A549 (cell line): ENCODE measurements at regions not wholly inside any gene's neighbourhood (a gene's known extent, or its start where the extent isn't known, plus 50 kb on each side); places are given as distances from the start of the nearest gene placed in this dataset.
"Not testable (repeated sequence)": the region's sequence is repeated elsewhere in the genome, so short reads cannot be mapped to it uniquely, and the experiment has no call there.

ENCODE experiments used
- ATAC-seq, 2 experiments: fragments of 200-7000 bp in 1 of 2; fragments of >200 bp in 1 of 2; cut with Nextera tagmentation in 1 of 2; cut with Tn5 transposase in 1 of 2; 3 replicates each; pipeline versions ENCODE4 v1.8.0 to v1.9.1; 2018 to 2020; ENCODE audit warnings: mild to moderate bottlenecking in 1 of 2, moderate library complexity in 1 of 2
- CTCF ChIA-PET: fragments of 300-600 bp; sonication (Branson Sonifier 250); formaldehyde crosslinking; extraction: SDS; loops from one replicate; lab custom pipeline; 2021; ENCODE audit warnings: antibody characterized with exemption, inconsistent platforms; lab: Yijun Ruan, JAX
- POLR2A ChIA-PET: fragments of 350-600 bp; formaldehyde crosslinking; extraction: SDS; loops from one replicate; lab custom pipeline; 2021; ENCODE audit warnings: antibody characterized with exemption, inconsistent platforms; lab: Yijun Ruan, JAX
- DNase-seq, 2 experiments: peaks; one replicate each; pipeline versions ENCODE4 v3.0.0 to v3.0.0-alpha.2; 2011 to 2016; ENCODE audit warnings: low read depth in 1 of 2, low spot score in 1 of 2
- FAIRE-seq: peaks from 2 replicates; lab custom pipeline; 2011; peaks lifted over from hg19 to GRCh38; lab: Jason Lieb, UNC
- H3K27ac ChIP-seq, 2 experiments: fragments of >200 bp; sonication (Bioruptor Twin); formaldehyde crosslinking; 3 replicates each; pipeline ENCODE4 v1.5.1; 2016 to 2017
- H3K4me1 ChIP-seq: fragments of >200 bp; sonication (Bioruptor Twin); formaldehyde crosslinking; 3 replicates; pipeline ENCODE4 v1.6.1; 2016
- H3K4me2 ChIP-seq: fragments of >200 bp; sonication (Bioruptor Twin); formaldehyde crosslinking; 3 replicates; pipeline ENCODE4 v1.6.1; 2016
- H3K4me3 ChIP-seq: fragments of >200 bp; sonication (Bioruptor Twin); formaldehyde crosslinking; 3 replicates; pipeline ENCODE4 v1.5.1; 2016
- H3K9me3 ChIP-seq: fragments of >200 bp; sonication (Bioruptor Twin); formaldehyde crosslinking; 3 replicates; pipeline ENCODE4 v1.6.1; 2016
- CTCF ChIP-seq: fragments of >200 bp; sonication (Bioruptor Twin); formaldehyde crosslinking; IDR thresholded peaks from 3 replicates; pipeline ENCODE4 v1.5.1; 2016
- E2F6 ChIP-seq: IDR thresholded peaks from 2 replicates; pipeline ENCODE4 v1.6.1; 2012; ENCODE audit warnings: low read depth, borderline replicate concordance
- EHMT2 ChIP-seq: fragments of 200-600 bp; sonication (generic); IDR thresholded peaks from 2 replicates; pipeline ENCODE4 v1.6.1; 2016; ENCODE audit warnings: antibody characterized with exemption, low read depth, mild to moderate bottlenecking, moderate library complexity
- HOXB13 ChIP-seq: fragments of 250-450 bp; sonication (Bioruptor Pico); IDR thresholded peaks from 2 replicates; pipeline ENCODE4 v1.5.0; 2020; ENCODE audit warnings: low read depth, mild to moderate bottlenecking, moderate library complexity
- JUNB ChIP-seq: fragments of >200 bp; sonication (Bioruptor Twin); formaldehyde crosslinking; IDR thresholded peaks from 2 replicates; pipeline ENCODE4 v1.6.1; 2016
- KDM5A ChIP-seq: fragments of 200-600 bp; sonication (generic); IDR thresholded peaks from 2 replicates; pipeline ENCODE4 v1.6.1; 2016; ENCODE audit warnings: antibody characterized with exemption, mild to moderate bottlenecking
- NR3C1 ChIP-seq: fragments of >200 bp; sonication (Bioruptor Twin); formaldehyde crosslinking; IDR thresholded peaks from 3 replicates; pipeline ENCODE4 v1.6.1; 2017
- PBX3 ChIP-seq: IDR thresholded peaks from 2 replicates; pipeline ENCODE4 v1.6.1; 2012
- RAD21 ChIP-seq, 2 experiments: fragments of >200 bp in 1 of 2; sonication (Bioruptor Twin) in 1 of 2; formaldehyde crosslinking in 1 of 2; IDR thresholded peaks in 1 of 2; conservative IDR thresholded peaks in 1 of 2; 2 replicates in 1 of 2; 3 replicates in 1 of 2; pipeline ENCODE4 v1.6.1; 2012 to 2018; ENCODE audit warnings: inconsistent platforms in 1 of 2
- RCOR1 ChIP-seq: fragments of 150-350 bp; IDR thresholded peaks from 2 replicates; pipeline ENCODE4 v1.6.1; 2014; ENCODE audit warnings: antibody characterized with exemption, low read length, low read depth
- REST ChIP-seq: fragments of 200-600 bp; sonication (generic); IDR thresholded peaks from 2 replicates; pipeline ENCODE4 v1.6.1; 2016; ENCODE audit warnings: antibody characterized with exemption, mild to moderate bottlenecking, moderate library complexity
- RFX5 ChIP-seq: fragments of 450-650 bp; IDR thresholded peaks from 2 replicates; pipeline ENCODE4 v1.7.1; 2014; ENCODE audit warnings: antibody characterized with exemption, mild to moderate bottlenecking, moderate library complexity
- SMC3 ChIP-seq: fragments of >200 bp; sonication (Bioruptor Twin); formaldehyde crosslinking; IDR thresholded peaks from 3 replicates; pipeline ENCODE4 v1.6.1; 2018; ENCODE audit warnings: inconsistent platforms
- ZSCAN20 ChIP-seq: fragments of 250-450 bp; sonication (Bioruptor Pico); IDR thresholded peaks from 2 replicates; pipeline ENCODE4 v1.8.0; 2022; ENCODE audit warnings: mild to moderate bottlenecking, moderate library complexity
- WGBS: methylation state at CpG from one replicate; pipeline ENCODE4 v1.1.6; 2017; ENCODE audit errors: missing lambda C conversion rate; 5-methylcytosine and 5-hydroxymethylcytosine counted together

DNA sequence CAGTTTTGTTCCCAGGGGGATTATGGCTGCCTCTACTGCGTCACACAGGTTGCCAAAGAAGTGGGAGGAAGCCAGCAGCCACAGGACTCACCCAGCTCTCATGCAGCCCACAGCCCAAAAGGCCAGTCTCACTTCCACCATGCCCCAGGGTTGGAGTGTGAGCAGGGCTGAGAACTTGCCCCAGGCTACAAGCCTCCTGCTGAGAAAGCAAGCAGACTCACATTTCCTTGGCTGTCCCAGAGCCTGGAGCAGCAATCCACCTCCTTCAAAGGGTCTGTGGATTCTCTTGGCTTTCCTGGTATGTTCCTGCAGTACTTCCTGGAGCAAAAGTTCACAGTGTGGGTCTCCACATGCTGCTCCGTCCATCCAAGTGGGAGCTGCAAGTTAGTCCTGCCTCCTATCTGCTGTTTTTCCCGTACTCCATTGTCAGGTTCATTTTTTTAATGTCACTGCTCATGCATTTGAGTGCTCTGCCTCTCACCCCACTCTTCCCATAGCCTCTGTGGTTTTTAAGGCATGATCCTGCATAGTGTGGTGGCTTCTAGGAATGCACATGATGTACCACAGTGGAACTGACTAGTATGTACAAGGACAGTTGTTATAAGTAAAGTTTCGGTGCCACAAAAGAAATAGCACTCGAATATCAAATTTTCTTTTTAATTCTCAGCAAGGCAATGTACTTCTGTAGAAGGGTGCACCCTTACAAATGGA, 56.2 kb upstream of the ARHGEF7 start:
- Histone ChIP-seq H3K4me3 (no peak overlapping the region), H3K27ac (no peak overlapping the region), H3K4me1 (no peaks in the 10 kb centered on the region), H3K9me3 (no peaks in the 10 kb centered on the region), H3K4me2 (no peak overlapping the region)
- TF ChIP-seq JUNB (no peak), EHMT2 (no peak), E2F6 (no peak), CTCF (no peak), RCOR1 (no peak), RFX5 (no peak), SMC3 (no peak), PBX3 (no peak), NR3C1 (no peak), REST (no peak), RAD21 (conservative IDR thresholded peaks at IDR 0.05 in 1 of 2, IDR thresholded peaks at IDR 0.05 in 1 of 2) (no peak), ZSCAN20 (no peak), HOXB13 (no peak), KDM5A (no peak)
- ATAC-seq (no peak), DNase-seq (peak in 1 of 2 experiments; percentile 6), FAIRE-seq (no peak)
- 9% methylated on average over 4 of the region's 5 CpGs for WGBS
- ChIA-PET CTCF (interaction anchor here (3.4 kb wide), 1 partner anchor 8 kb away, joined by 12 read pairs; no protein-coding TSS in a partner anchor), POLR2A (interaction anchor here (0.6 kb wide), 1 partner anchor 144 kb away, joined by 3 read pairs; the partner anchor contains the start of gene ANKRD10)

DNA sequence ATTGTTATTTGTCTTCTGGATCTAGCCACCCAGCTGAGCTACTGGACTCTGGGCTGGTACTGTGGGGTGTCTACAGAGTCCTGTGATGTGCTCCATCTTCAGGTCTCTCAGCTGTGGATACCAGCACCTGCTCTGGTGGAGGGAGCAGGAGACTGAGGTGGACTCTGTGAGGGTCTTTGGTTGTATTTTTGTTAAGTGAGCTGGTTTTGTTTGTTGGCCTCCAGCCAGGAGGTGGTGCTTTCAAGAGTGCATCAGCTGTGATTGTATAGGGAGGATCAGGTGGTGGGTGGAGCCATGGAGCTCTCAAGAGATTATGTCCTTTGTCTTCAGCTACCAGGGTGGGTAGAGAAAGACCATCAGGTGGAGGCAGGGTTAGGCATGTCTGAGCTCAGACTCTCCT, 56.8 kb upstream of the ARHGEF7 start:
- CTCF ChIA-PET, result interaction anchor here (1.4 to 3.4 kb wide), 2 partner anchors 9 to 20 kb away, joined by 3 to 12 read pairs; no protein-coding TSS in a partner anchor

DNA sequence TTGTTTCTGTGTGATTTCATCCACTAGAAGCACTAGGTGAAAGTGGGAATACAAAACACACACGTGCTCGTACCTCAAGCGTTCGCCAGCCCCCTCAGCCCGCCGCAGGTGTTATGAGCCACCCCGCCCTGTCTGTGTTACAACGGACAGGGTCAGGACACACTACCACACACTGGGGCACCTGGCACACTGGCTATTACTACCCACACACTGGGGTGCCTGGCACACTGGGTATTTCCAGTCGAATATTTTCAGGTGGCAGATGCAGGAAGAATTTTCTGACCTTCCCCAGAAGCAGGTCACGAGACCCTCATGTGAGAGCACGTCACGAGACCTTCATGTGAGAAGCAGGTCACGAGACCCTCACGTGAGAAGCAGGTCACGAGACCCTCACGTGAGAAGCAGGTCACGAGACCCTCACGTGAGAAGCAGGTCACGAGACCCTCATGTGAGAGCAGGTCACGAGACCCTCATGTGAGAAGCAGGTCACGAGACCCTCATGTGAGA, 63.3 kb upstream of the ARHGEF7 start:
- H3K4me1 ChIP-seq, H3K9me3 ChIP-seq, H3K4me2 ChIP-seq, POLR2A ChIA-PET, CTCF ChIA-PET, H3K27ac ChIP-seq, H3K4me3 ChIP-seq, ATAC-seq, DNase-seq, FAIRE-seq: not testable (repeated sequence)
- WGBS, result 46% methylated on average over 11 of the region's 21 CpGs

More for the DNA sequence above, 56.8 kb upstream of the ARHGEF7 start:
- not testable (repeated sequence) for H3K9me3 ChIP-seq, ATAC-seq, H3K27ac ChIP-seq, H3K4me3 ChIP-seq, FAIRE-seq, H3K4me2 ChIP-seq, H3K4me1 ChIP-seq, DNase-seq
- POLR2A ChIA-PET, result interaction anchor here (0.6 kb wide), 1 partner anchor 143 kb away, joined by 3 read pairs; the partner anchor contains the start of gene ANKRD10
